Keratinocyte (primary cell): ENCODE measurements at regions not wholly inside any gene's neighbourhood (a gene's known extent, or its start where the extent isn't known, plus 50 kb on each side); places are given as distances from the start of the nearest gene placed in this dataset.

Source experiments
- EZH2 ChIP-seq: IDR thresholded peaks from one replicate; pipeline ENCODE4 v1.6.1; 2012; ENCODE audit warnings: inconsistent platforms, mild to moderate bottlenecking, low read length, moderate library complexity
- TF ChIP-seq, protein P1 (sequence below), 3 experiments: IDR thresholded peaks in 1 of 3; conservative IDR thresholded peaks in 1 of 3; optimal IDR thresholded peaks in 1 of 3; 2 replicates in 2 of 3; 3 replicates in 1 of 3; pipeline versions ENCODE3 to v1.5.1; 2011; ENCODE audit warnings: low read length in 3 of 3, mild to moderate bottlenecking in 3 of 3, moderate library complexity in 2 of 3, control low read depth in 1 of 3, inconsistent platforms in 1 of 3; ENCODE audit not compliant: insufficient read depth in 2 of 3; ENCODE audit errors: extremely low read depth in 1 of 3

DNA sequence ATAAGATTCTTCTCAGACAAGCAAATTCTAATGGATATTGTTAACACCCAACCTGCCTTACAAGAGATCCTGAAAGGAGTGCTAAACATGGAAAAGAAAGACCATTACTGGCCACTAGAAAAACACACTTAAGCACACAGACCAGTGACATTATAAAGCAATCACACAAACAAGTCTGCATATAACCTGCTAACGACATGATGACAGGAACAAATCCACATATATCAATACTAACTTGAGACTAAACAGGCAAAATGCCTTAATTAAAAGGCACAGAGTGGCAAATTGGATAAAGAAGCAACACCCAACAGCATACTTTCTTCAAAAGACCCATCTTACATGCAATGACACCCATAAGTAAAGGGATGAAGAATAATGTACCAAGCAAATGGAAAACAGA, 100.5 kb upstream of the PCDH18 start:
- TF ChIP-seq, protein P1, sequence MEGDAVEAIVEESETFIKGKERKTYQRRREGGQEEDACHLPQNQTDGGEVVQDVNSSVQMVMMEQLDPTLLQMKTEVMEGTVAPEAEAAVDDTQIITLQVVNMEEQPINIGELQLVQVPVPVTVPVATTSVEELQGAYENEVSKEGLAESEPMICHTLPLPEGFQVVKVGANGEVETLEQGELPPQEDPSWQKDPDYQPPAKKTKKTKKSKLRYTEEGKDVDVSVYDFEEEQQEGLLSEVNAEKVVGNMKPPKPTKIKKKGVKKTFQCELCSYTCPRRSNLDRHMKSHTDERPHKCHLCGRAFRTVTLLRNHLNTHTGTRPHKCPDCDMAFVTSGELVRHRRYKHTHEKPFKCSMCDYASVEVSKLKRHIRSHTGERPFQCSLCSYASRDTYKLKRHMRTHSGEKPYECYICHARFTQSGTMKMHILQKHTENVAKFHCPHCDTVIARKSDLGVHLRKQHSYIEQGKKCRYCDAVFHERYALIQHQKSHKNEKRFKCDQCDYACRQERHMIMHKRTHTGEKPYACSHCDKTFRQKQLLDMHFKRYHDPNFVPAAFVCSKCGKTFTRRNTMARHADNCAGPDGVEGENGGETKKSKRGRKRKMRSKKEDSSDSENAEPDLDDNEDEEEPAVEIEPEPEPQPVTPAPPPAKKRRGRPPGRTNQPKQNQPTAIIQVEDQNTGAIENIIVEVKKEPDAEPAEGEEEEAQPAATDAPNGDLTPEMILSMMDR (optimal IDR thresholded peaks at IDR 0.05 in 1 of 3, IDR thresholded peaks at IDR 0.05 in 1 of 3, conservative IDR thresholded peaks at IDR 0.05 in 1 of 3; ENCODE audit: extremely low read depth in 1 of 3, insufficient read depth in 2 of 3, low read length in 3 of 3), result no peak
- TF ChIP-seq EZH2, result no peak
